ENCODE measurements at regions not wholly inside any gene's neighbourhood (a gene's known extent, or its start where the extent isn't known, plus 50 kb on each side); places are given as distances from the start of the nearest gene placed in this dataset.
"Not testable (repeated sequence)": the region's sequence is repeated elsewhere in the genome, so short reads cannot be mapped to it uniquely, and the experiment has no call there.

- H3K4me3 Mint-ChIP-seq = no peak overlapping the region
These were observed 51.2 kb upstream of the LBX1 start for GRCh38 chr10:101280511-101280910.

GRCh38 chr10:101280921-101281320 is 51.7 kb upstream of the LBX1 start:
- H3K27me3 Mint-ChIP-seq = peaks cover 61% of the 10 kb centered on the region
- H3K4me3 Mint-ChIP-seq; H3K4me1 Mint-ChIP-seq (ENCODE audit: low read depth); H3K36me3 Mint-ChIP-seq (ENCODE audit: low read depth); intact Hi-C loops (cut with micrococcal nuclease); H3K9me3 Mint-ChIP-seq; H3K27ac Mint-ChIP-seq: not testable (repeated sequence)

More at GRCh38 chr10:101280511-101280910, 51.2 kb upstream of the LBX1 start:
- H3K36me3 Mint-ChIP-seq (ENCODE audit: low read depth) = no peaks in the 10 kb centered on the region
- no peaks in the 10 kb centered on the region for H3K4me1 Mint-ChIP-seq (ENCODE audit: low read depth)
- H3K27ac Mint-ChIP-seq = no peak overlapping the region
- H3K9me3 Mint-ChIP-seq = no peaks in the 10 kb centered on the region
- peaks cover 60% of the 10 kb centered on the region for H3K27me3 Mint-ChIP-seq
- intact Hi-C loops (cut with micrococcal nuclease) = no loop called here

GRCh38 chr10:101282947-101283346 is 53.7 kb upstream of the LBX1 start:
- Mint-ChIP-seq H3K9me3 (no peaks in the 10 kb centered on the region), H3K36me3 (ENCODE audit: low read depth) (no peaks in the 10 kb centered on the region), H3K27me3 (peaks cover 68% of the 10 kb centered on the region), H3K27ac (no peak overlapping the region), H3K4me3 (no peak overlapping the region), H3K4me1 (ENCODE audit: low read depth) (no peaks in the 10 kb centered on the region)
- intact Hi-C loops (cut with micrococcal nuclease) = no loop called here

GRCh38 chr10:101283762-101284100 is 54.5 kb upstream of the LBX1 start:
- no peaks in the 10 kb centered on the region for H3K9me3 Mint-ChIP-seq
- H3K36me3 Mint-ChIP-seq (ENCODE audit: low read depth) = no peaks in the 10 kb centered on the region
- H3K4me1 Mint-ChIP-seq (ENCODE audit: low read depth) = no peaks in the 10 kb centered on the region
- H3K4me3 Mint-ChIP-seq = no peak overlapping the region
- intact Hi-C loops (cut with micrococcal nuclease) = no loop called here
- H3K27ac Mint-ChIP-seq = no peak overlapping the region
- H3K27me3 Mint-ChIP-seq = peaks cover 74% of the 10 kb centered on the region

GRCh38 chr10:101284101-101284743 is 55.0 kb upstream of the LBX1 start:
- peaks cover 77% of the 10 kb centered on the region for H3K27me3 Mint-ChIP-seq
- H3K4me3 Mint-ChIP-seq = no peak overlapping the region

GRCh38 chr10:101284744-101285463 is 55.6 kb upstream of the LBX1 start:
- Mint-ChIP-seq H3K27me3 (peaks cover 82% of the 10 kb centered on the region), H3K9me3 (no peaks in the 10 kb centered on the region), H3K4me3 (no peak overlapping the region), H3K4me1 (ENCODE audit: low read depth) (no peaks in the 10 kb centered on the region), H3K27ac (no peak overlapping the region), H3K36me3 (ENCODE audit: low read depth) (no peaks in the 10 kb centered on the region)
- intact Hi-C loops (cut with micrococcal nuclease) = loop anchor here (5.0 kb wide), 1 partner anchor 157 kb away; no protein-coding TSS in a partner anchor

More at GRCh38 chr10:101284101-101284743, 55.0 kb upstream of the LBX1 start:
- H3K27ac Mint-ChIP-seq = no peak overlapping the region
- no peaks in the 10 kb centered on the region for H3K9me3 Mint-ChIP-seq
- H3K4me1 Mint-ChIP-seq (ENCODE audit: low read depth) = no peaks in the 10 kb centered on the region
- intact Hi-C loops (cut with micrococcal nuclease) = no loop called here
- no peaks in the 10 kb centered on the region for H3K36me3 Mint-ChIP-seq (ENCODE audit: low read depth)

- Mint-ChIP-seq H3K4me3 (no peak overlapping the region), H3K27ac (no peak overlapping the region), H3K36me3 (ENCODE audit: low read depth) (no peaks in the 10 kb centered on the region), H3K27me3 (peaks cover 86% of the 10 kb centered on the region), H3K9me3 (no peaks in the 10 kb centered on the region), H3K4me1 (ENCODE audit: low read depth) (no peaks in the 10 kb centered on the region)
- intact Hi-C loops (cut with micrococcal nuclease) = loop anchor here (5.0 kb wide), 1 partner anchor 157 kb away; no protein-coding TSS in a partner anchor
These were observed 56.3 kb upstream of the LBX1 start for GRCh38 chr10:101285519-101286070.

- intact Hi-C loops (cut with micrococcal nuclease) = loop anchor here (5.0 kb wide), 1 partner anchor 156 kb away; no protein-coding TSS in a partner anchor
- peaks cover 92% of the 10 kb centered on the region for H3K27me3 Mint-ChIP-seq
- no peaks in the 10 kb centered on the region for H3K9me3 Mint-ChIP-seq
- no peaks in the 10 kb centered on the region for H3K4me1 Mint-ChIP-seq (ENCODE audit: low read depth)
- no peak overlapping the region for H3K27ac Mint-ChIP-seq
- no peak overlapping the region for H3K4me3 Mint-ChIP-seq
- H3K36me3 Mint-ChIP-seq (ENCODE audit: low read depth) = no peaks in the 10 kb centered on the region
These were observed 57.2 kb upstream of the LBX1 start for GRCh38 chr10:101286248-101287046.

- no peaks in the 10 kb centered on the region for H3K4me1 Mint-ChIP-seq (ENCODE audit: low read depth)
- H3K27me3 Mint-ChIP-seq = peaks cover 93% of the 10 kb centered on the region
- H3K36me3 Mint-ChIP-seq (ENCODE audit: low read depth) = no peaks in the 10 kb centered on the region
- H3K9me3 Mint-ChIP-seq = no peaks in the 10 kb centered on the region
- intact Hi-C loops (cut with micrococcal nuclease) = loop anchor here (5.0 kb wide), 1 partner anchor 155 kb away; no protein-coding TSS in a partner anchor
- H3K4me3 Mint-ChIP-seq = no peak overlapping the region
- no peak overlapping the region for H3K27ac Mint-ChIP-seq
These were observed 58.1 kb upstream of the LBX1 start for GRCh38 chr10:101287183-101287996.

GRCh38 chr10:101287997-101288635 is 58.9 kb upstream of the LBX1 start:
- Mint-ChIP-seq H3K4me3 (no peak overlapping the region), H3K27me3 (peaks cover 93% of the 10 kb centered on the region), H3K36me3 (ENCODE audit: low read depth) (no peaks in the 10 kb centered on the region), H3K4me1 (ENCODE audit: low read depth) (no peaks in the 10 kb centered on the region), H3K27ac (no peak overlapping the region), H3K9me3 (no peaks in the 10 kb centered on the region)
- intact Hi-C loops (cut with micrococcal nuclease) = loop anchor here (5.0 kb wide), 1 partner anchor 154 kb away; no protein-coding TSS in a partner anchor

- no peak overlapping the region for H3K4me3 Mint-ChIP-seq
- intact Hi-C loops (cut with micrococcal nuclease) = loop anchor here (5.0 kb wide), 1 partner anchor 153 kb away; no protein-coding TSS in a partner anchor
- no peak overlapping the region for H3K27ac Mint-ChIP-seq
- peaks cover 95% of the 10 kb centered on the region for H3K27me3 Mint-ChIP-seq
- H3K36me3 Mint-ChIP-seq (ENCODE audit: low read depth) = no peaks in the 10 kb centered on the region
- H3K9me3 Mint-ChIP-seq = no peaks in the 10 kb centered on the region
- no peaks in the 10 kb centered on the region for H3K4me1 Mint-ChIP-seq (ENCODE audit: low read depth)
These were observed 60.3 kb upstream of the LBX1 start for GRCh38 chr10:101289541-101289940.

- Mint-ChIP-seq H3K4me3 (no peak overlapping the region), H3K9me3 (no peaks in the 10 kb centered on the region), H3K27ac (no peak overlapping the region), H3K27me3 (peaks cover 95% of the 10 kb centered on the region), H3K36me3 (ENCODE audit: low read depth) (no peaks in the 10 kb centered on the region), H3K4me1 (ENCODE audit: low read depth) (no peaks in the 10 kb centered on the region)
- intact Hi-C loops (cut with micrococcal nuclease) = loop anchor here (5.0 to 10.0 kb wide), 2 partner anchors 78 to 126 kb away; no protein-coding TSS in a partner anchor
These were observed 61.2 kb upstream of the LBX1 start for GRCh38 chr10:101290431-101290830.
